GM21390 (cell line): ENCODE measurements at regions not wholly inside any gene's neighbourhood (a gene's known extent, or its start where the extent isn't known, plus 50 kb on each side); places are given as distances from the start of the nearest gene placed in this dataset.

Source experiments
- ATAC-seq: cut with Tn5 transposase; IDR thresholded peaks from one replicate; pipeline ENCODE4 v1.9.1; 2021; ENCODE audit not compliant: unreplicated experiment

GRCh38 chr12:39127401-39127800 is 222.0 kb upstream of the CPNE8 start:
- no peak for ATAC-seq

DNA sequence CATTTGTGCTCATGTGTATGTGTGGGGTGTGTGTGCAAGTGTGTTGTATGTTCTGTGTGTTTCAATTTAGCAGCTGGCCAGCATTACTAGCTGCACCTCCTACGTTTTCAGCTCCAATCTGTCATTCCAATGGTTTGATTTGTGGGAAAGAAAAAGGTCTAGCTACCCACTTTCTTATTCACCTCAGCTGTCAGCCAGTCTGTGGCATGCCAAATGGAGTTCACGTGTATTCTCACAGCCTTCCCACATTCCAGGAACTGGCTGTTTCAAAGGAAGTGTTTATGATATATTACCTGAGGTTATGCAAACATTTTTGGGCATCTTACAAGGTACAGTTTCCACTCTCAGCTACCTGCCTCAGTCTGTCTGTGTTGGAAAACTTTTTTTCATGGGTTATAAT is 220.2 kb upstream of the CPNE8 start:
- ATAC-seq, result no peak

DNA sequence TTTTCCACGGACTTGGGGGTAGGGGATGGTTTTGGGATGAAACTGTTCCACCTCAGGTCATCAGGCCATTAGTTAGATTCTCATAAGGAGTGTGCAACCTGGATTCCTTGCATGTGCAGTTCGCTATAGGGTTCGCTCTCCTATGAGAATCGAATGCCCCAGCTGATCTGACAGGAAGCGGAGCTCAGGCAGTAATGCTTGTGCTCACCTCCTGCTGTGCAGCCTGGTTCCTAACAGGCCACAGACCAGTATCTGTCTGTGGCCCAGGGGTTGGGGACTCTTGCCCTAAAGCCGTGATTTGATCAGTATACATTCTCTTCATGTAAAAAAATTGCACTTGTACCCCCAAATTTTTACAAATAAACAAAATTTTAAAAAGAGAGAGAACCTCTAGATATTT is 219.4 kb upstream of the CPNE8 start:
- ATAC-seq, result no peak

DNA sequence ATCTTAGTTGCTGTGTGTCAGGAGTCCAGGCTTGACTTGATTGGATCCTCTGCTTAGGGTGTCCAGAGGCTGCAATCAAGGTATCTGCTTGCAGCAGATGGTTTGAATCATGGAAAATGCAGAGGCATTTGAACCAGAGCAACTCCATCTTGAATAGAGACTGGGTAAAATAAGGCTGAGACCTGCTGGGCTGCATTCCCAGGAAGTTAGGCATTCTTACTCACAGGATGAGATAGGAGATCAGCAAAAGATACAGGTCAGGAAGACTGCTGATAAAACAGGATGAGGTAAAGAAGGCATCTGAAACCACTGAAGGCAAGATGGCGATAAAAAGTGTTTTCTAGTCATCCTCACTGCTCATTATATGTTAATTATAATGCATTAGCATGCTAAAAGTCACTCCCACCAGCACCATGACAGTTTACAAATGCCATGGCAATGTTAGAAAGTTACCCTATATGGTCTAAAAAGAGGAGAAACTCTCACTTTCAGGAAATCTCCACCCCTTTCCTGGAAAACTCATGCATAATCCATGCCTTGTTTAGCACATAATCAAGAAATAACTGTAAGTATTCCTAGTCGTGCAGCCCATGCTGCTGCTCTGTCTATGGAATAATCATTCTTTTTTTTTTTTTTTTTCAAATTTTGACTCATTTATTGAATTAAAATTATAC is 218.3 kb upstream of the CPNE8 start:
- no peak for ATAC-seq

DNA sequence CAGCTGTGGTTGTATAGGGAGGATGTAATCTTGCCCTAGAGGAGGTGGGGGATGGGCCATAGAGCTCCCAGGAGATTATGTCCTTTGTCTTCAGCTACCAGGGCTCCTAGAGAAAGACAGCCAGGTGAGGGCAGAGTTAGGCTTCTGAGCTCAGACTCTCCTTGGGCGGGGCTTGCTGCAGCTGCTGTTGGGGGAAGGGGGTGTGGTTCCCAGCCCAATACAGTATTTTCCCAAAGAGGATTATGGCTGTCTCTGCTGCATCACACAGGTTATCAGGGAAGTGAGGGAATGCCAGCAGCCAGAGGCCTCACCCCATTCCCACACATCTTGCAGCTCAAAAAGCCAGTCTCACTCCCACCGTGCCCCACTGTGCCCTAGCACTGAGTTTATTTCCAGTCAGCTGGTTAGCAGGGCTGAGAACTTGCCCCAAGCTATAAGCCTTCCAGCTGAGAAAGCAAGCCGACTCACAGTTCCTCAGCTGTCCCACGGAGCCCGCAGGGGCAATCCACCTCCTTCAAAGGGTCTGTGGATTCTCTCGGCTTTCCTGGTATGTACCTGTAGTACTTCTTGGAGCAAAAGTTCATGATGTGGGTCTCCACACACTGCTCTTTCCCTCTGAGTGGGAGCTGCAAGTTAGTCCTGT is 217.3 kb upstream of the CPNE8 start:
- no peak for ATAC-seq

- no peak for ATAC-seq
These were observed 211.5 kb upstream of the CPNE8 start for GRCh38 chr12:39116861-39117260.

DNA sequence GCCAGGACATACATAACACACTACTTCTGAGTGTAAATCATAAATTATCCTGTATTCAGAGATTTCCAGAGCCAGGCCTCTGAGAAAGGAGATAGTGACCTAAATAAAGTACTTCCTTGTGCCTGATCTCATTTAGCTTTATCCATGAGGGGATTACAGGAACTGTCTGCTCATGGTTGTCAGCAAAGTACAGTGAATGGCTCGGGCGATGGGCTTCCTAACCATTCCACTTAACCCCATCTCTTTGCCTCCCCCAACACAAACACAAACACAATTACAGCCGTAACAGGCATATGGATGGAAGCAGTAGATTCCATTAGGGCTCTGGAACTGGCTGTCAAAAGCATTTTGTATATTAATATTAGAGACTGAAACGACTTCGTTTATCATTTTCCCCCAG is 206.7 kb upstream of the CPNE8 start:
- ATAC-seq, result no peak

GRCh38 chr12:39105111-39105510 is 199.7 kb upstream of the CPNE8 start:
- no peak for ATAC-seq

DNA sequence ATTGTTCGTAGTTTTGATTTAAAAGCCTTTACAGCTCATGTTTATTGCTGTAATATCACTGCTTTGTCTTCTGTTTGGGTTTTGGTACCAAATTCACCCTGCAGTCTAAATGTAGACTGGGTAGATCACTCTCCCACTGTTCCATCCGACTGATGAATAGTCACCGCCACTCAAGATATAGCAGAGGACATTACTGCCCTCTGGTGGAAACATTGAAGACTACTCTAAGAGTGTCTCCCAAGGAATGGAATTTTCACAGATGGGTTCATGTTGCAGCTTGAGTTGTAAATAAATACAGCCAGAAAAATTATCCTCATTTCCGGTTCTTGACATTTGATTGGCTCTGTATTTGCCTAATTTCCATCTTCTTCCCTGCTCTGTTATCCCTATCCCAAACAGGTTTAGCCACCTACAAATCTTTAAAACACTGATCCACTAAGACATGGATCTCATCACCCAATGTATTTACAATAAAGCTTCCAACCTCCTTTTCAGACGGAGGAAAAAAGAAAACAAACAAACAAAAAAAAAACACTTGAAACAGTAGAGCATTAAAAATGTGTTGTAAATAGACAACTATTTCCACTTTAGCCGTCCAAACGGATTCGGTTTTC is 198.3 kb upstream of the CPNE8 start:
- peak; percentile 98 for ATAC-seq

- ATAC-seq, result no peak
These were observed 197.3 kb upstream of the CPNE8 start for GRCh38 chr12:39102474-39103209.

GRCh38 chr12:39095636-39096330 is 190.4 kb upstream of the CPNE8 start:
- no peak for ATAC-seq

GRCh38 chr12:39081910-39082309 is 176.5 kb upstream of the CPNE8 start:
- ATAC-seq, result no peak

DNA sequence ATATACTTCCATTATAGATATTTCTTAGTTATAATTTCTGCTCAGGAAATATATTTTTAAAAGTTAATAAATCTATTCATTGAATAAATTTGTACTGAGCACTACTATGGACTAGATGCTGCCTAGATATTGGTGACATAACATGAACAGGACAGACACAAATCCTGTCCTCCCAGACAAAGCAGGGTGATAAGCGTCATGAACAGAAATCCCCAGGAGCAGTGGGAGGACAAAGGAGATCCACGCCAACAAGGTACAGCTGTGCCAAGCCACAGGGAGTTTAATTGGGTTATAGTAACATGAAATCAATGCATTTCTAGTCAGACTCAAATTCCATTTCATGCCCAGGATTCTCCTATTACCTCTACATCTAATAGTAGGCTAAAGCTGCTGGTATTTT is 171.8 kb upstream of the CPNE8 start:
- ATAC-seq, result no peak

GRCh38 chr12:39074063-39074462 is 168.7 kb upstream of the CPNE8 start:
- ATAC-seq, result no peak

- no peak for ATAC-seq
These were observed 167.3 kb upstream of the CPNE8 start for GRCh38 chr12:39072658-39073057.

GRCh38 chr12:39071611-39072010 is 166.2 kb upstream of the CPNE8 start:
- ATAC-seq, result no peak

- ATAC-seq, result no peak
These were observed 165.4 kb upstream of the CPNE8 start for GRCh38 chr12:39070775-39071174.

- no peak for ATAC-seq
These were observed 160.1 kb upstream of the CPNE8 start for GRCh38 chr12:39065455-39065854.

GRCh38 chr12:39064708-39065107 is 159.3 kb upstream of the CPNE8 start:
- ATAC-seq, result no peak

DNA sequence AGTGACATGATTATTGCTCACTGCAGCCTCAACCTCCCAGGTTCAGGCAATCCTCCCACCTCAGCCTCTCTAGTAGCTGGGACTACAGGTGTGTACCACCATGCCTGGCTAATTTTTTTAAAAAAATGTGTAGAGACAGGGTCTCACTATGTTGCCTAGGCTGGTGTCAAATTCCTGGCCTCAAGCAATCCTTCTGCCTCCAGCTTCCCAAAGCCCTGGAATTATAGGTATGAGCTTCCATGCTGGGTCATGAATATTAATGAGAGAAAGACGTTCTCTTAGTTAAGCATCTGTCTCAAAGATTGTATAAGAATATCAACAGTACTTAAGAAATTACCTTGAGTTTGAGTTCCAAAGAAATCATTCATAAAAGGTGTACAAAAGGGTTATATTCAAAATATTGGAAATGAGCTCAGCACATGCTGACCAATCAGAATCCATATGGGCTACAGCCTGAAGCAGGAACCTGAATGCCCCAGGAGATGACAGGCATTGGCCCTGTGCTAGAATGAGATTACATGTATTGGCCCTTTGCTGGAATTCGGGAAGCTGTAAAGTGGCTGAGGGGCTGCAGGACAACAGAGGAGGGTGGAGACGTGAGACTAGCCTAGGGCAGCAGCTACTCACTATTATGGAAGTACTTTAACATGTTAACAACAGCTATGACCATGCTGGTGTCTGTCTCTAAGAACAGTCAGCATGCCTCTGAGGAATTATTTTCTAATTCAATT is 157.0 kb upstream of the CPNE8 start:
- no peak for ATAC-seq

DNA sequence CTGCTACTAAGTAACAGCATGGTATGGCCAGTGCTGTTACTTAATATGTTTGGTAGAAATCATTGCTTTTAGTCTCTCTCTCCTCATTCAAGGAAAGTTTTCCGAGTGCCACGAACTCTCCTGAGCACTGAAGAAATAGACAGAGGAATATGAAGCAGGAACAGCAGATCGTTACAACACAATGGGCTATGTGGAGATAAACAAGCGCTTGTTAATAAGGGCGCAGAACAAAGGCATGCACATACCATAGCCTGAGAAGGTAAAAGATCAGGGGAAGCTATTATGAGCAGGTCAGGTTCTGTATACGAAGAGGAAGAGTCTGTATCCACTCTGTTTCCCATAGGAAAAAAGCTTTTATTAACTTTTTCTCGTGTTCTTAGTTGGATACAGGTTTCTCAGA is 156.2 kb upstream of the CPNE8 start:
- ATAC-seq, result no peak
